ENCODE measurements at regions not wholly inside any gene's neighbourhood (a gene's known extent, or its start where the extent isn't known, plus 50 kb on each side); places are given as distances from the start of the nearest gene placed in this dataset.

- DNase-seq (ENCODE audit: low read depth in 2 of 2), result no peak
Measured at GRCh38 chr22:49045276-49045675, 782.4 kb downstream of the BRD1 start.

DNA sequence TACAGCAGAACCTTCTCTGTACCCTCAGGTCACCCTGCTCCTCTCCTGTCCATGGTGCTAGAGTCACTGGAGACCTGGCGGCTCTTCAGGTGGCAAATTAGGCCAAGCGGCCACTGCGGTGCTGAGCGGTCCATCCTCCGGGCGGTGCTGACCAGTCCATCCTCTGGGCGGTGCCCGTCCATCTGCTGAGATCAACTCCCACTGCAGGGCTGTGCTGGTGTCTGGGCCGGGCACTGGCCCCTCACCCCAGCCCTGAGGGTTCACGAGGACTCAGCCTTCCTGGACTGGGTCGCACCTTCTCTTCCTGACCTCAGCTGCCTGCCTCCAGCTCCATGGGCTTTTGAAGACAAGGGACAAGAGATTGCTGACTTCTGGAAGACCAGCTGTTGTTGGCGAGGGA, 782.9 kb downstream of the BRD1 start:
- DNase-seq (ENCODE audit: low read depth in 2 of 2), result no peak

GRCh38 chr22:49044091-49044490, 783.6 kb downstream of the BRD1 start:
- DNase-seq (ENCODE audit: low read depth in 2 of 2), result no peak

DNA sequence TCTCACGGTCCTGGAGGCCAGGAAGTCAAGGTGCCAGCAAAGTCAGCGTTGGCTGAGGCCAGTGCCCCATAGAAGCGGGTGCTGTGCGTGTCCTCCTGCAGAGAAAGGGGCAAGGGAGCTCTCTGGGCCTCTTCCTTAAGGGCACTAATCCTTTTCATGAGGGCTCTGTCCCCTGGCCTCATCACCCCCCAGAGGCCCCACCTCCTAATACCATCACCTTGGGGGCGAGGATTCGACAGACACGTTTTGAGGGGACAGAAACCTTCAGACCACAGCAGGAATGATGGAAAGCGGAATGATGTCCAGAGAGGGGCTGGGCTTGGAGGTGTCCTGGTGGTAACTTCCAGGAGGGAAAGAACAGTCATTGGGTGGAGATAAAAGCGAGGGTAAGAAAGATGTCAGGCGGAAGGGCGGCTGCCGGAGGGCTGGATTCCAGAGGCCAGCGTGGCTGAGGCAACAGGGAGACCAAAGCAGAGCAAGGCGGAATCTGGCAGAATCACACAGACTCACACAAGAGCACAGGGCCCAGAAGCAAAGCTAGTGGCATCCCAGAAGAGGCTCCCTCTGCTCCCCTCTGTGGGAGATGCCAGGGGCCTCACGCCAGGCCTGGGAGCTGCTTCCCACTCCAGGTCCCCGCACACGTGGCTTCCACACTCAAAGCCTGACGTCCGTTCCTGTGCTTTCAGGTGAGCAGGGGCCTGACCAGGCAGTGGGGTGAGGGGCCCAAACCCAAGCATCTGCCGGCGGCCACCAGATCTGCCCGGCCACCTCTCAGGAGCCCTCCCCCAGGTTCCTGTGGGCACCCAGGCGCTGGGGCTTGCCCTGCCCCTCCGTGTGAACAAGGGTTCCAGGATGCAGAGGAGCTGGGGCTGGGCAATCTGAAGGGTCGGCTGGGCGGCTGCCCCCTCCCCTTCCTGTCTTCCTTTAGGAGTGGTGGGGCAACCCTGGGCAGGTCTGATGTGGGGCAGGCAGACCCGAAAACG, 784.5 kb downstream of the BRD1 start:
- no peak for DNase-seq (ENCODE audit: low read depth in 2 of 2)

DNA sequence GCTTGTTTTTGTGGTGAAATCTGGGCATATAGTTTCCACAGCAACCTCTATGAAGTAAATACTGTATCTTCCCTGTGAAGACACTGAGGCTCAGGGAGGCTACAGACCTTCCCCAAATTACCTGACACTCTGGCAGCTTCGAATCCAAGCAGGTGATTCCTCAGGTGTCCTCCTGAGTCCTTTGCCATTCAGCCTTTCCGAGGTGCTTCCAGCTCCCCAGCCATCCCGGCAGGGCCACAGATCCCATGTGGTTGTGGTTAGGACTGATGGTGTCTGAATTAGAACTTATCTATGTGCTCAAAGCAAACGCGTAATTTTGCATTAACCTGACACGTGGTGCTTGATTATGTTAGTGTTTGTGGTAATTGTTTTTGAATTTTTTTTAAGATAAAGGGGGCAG, 785.6 kb downstream of the BRD1 start:
- no peak for DNase-seq (ENCODE audit: low read depth in 2 of 2)

DNA sequence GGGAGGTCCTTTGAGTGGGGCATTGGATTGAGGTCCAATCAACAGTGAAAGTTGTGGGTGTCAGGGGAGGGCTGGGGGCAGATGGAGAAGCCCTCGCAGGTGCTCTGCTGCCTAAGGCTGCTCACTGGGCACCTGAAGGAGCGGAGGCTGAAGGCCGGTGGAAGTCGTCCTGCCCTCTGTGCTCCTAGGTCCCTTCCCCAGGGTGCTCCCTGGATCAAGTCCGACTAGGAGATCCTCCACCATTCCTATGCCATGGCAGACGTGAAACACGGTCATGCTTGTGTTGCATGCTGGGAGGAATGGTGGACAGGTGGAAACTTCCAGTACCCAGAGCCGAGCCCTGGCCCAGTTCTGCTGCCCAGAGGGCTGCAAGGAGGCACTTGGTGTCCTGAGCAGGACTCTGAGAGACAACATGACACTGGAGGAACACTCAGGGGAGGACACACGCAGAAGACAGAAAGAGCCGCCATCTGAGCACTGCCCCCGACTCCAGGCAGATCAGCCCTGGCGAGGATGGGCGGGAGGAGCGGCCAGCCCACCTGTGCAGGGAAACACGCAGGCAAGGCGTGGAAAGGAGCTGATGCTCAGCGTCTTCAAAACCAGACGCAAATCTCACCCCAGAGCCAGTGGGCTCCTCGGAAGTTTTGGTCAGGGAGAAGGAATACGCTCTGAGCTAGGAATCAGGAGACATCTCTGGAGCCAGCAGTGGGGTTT, 786.8 kb downstream of the BRD1 start:
- DNase-seq (ENCODE audit: low read depth in 2 of 2), result no peak

DNA sequence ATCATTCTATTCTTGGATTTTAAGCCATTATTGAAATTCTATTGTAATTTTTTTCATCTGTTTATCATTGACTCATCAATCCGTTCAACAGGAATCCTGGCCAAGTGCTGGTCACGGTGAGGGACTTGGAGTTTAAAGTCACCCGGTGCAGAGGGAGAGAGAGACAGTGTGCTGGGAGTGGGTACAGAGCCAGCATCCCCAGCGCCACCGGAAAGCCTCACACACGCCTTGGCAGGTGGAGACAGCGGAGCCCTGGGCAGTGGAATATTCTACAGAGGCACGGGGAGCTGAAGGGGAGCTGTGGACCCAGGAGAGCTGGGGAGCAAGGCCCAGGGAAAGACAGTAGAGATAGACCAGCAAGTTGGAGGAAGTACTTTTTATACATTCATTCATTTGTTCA, 787.6 kb downstream of the BRD1 start:
- DNase-seq (ENCODE audit: low read depth in 2 of 2), result no peak

- no peak for DNase-seq (ENCODE audit: low read depth in 2 of 2)
Measured at GRCh38 chr22:49039625-49040024, 788.0 kb downstream of the BRD1 start.

DNA sequence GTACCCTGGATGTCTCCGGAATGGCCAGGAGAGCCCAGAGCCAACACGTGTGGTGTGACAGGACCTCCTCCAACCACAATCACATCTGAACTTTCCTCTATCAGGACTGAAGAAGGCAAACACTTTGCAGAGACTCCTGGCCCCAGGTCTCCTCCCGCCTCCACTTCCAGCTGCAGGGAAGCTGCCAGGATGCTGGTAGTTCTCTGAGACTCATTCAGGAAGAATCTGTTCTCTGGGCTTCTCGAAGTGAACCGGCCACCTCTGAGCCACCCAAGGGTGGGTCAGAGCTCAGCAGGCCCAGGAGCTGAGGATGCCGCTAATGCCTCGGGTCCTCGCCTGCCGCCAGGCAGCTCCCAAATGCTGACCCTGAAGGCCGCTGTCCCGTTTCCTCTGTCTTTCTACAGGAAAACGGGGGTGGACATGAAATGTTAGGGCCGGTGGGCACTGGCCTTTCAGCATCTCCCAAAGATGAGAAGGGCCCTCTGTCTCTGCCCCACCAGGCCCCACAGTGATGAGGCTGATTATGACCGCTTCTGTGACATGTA, 789.9 kb downstream of the BRD1 start:
- DNase-seq (ENCODE audit: low read depth in 2 of 2), result no peak

- no peak for DNase-seq (ENCODE audit: low read depth in 2 of 2)
Measured at GRCh38 chr22:49036513-49036912, 791.2 kb downstream of the BRD1 start.

DNA sequence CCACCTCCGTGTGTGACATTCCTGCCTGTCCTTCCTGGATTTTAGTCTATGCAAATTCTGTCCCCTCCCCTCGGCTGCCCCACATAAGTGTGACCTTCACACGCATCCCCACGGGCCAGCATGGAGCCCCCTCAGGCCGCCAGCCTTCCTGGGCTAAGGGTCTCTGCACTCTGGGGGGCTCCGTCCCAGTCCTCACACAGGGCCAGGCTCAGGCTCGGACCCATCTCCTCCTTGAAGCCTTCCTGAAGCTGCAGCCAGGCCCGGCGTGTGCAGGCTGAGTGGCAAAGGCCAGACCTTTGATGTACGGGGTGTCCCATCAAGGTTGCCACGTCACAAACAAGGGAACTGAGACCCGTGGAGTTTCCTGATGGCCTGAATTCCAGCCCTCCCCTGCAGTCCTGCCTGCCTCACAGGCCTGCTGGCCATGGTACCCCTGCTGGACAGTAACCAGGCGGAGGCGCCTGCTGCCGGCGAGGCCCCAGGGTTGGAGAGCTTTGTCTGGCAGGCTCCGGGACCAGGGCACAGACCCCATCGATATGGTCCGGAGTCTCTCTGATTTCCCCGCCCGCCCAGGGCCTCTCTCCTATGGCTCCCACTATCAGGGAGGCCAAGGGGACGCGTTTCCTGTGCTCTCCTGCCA, 791.7 kb downstream of the BRD1 start:
- DNase-seq (ENCODE audit: low read depth in 2 of 2), result no peak

DNA sequence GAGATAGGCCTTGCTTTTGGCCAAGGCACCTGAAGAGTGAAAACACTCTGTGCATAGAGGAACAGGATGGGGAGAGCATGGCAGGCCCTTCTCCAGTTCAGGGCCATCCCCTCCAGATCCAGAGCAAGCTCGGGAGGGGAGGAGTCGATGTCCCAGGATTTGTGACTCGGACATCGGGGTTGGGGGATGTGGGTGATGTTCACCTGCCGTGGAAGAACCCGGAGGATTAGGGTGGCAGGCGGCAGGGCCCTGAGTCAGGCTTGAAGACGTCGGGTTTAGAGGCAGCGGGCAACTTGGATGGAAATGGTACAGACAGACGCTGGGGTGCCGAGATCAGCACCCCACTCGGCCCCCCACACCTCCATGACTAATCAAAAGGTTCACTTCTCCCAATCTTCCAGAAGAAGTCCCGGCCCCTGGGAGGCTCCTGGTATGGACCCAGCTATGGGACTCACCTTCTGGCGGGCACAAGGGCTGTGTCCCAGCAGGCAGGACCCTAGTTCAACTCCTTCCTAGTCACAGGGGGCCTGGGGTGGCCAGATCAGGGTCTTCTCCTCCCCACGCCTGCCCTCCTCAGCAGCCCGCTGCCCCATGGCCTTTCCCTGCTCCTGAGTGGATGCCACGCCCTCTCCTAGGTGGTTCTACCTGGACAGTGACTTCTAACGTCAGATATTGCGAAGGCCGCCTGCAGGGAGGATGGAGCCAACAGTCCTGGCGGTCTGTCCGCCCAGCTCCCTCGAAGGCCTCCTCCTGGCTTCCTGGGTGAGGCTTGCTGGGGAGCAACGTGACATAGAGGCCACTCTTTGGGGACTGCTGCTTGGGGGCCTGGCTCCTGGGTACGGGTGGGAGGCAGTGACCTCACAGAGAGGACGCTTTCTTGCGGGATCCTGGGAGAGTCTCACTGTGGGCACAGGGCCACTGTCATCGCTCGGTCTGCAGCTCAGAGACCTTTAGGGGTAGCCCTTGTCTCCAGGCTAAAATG, 792.5 kb downstream of the BRD1 start:
- DNase-seq (ENCODE audit: low read depth in 2 of 2), result no peak

DNA sequence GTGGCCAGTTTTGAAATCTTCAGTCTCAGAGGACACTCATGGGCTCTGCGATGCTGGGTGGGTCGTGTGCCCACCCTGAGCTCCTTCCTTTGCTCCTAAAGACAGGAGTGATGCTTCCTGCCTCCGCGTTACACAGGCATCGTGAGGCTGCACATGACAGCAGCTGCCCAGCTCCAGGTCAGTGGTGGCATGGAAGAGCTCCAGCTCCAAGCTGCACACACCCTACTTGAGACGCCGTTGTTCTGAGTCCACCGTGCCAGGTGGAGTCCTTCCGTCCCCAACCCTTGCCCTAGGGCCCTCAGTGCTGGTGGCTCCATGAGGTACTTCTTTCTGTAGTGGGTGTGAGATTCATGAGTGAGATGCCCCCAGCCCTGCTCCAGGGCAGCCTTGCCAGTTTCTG, 794.1 kb downstream of the BRD1 start:
- DNase-seq (ENCODE audit: low read depth in 2 of 2), result no peak

DNA sequence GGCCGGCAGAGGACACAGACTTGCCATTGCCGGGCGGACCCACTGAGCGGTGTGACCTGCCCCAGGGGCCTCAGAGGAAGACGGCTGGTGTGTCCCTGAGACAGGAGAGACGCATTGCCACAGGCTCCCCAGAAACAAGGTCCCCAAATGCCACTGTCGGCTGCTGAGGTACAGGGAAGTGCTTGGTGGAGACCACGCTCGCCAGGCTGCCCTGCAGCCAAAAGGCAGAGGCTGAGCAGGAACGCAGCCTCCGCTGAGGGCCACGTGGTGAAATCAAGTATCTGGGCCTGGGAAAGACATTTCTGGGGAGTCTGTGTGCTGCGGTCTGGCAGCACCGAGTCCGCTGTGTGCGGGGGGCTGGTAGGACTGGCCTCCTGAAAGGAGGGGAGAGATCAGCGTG, 794.9 kb downstream of the BRD1 start:
- DNase-seq (ENCODE audit: low read depth in 2 of 2), result no peak

- no peak for DNase-seq (ENCODE audit: low read depth in 2 of 2)
Measured at GRCh38 chr22:49031746-49032330, 795.8 kb downstream of the BRD1 start.

DNA sequence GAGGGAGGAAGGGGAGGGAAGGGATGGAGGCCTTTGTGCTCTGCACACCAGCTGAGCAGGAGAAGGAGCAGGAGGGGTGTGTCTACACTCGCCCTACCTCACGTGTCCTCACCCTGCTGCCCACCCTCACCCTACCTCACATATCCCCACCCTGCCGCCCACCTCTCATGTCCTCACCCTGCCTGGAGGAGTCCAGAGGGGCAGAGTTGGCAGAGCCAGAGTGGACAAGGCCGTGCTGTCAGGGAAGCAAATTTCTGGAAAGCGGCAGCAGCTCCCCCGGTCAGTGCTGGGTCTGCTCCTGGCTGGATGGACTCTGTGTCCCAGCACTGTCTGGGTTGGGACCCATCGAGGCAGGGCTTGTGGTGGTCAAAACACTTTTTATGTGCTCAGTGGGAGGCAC, 799.6 kb downstream of the BRD1 start:
- DNase-seq (ENCODE audit: low read depth in 2 of 2), result no peak

- DNase-seq (ENCODE audit: low read depth in 2 of 2), result no peak
Measured at GRCh38 chr22:49027368-49027670, 800.4 kb downstream of the BRD1 start.

DNA sequence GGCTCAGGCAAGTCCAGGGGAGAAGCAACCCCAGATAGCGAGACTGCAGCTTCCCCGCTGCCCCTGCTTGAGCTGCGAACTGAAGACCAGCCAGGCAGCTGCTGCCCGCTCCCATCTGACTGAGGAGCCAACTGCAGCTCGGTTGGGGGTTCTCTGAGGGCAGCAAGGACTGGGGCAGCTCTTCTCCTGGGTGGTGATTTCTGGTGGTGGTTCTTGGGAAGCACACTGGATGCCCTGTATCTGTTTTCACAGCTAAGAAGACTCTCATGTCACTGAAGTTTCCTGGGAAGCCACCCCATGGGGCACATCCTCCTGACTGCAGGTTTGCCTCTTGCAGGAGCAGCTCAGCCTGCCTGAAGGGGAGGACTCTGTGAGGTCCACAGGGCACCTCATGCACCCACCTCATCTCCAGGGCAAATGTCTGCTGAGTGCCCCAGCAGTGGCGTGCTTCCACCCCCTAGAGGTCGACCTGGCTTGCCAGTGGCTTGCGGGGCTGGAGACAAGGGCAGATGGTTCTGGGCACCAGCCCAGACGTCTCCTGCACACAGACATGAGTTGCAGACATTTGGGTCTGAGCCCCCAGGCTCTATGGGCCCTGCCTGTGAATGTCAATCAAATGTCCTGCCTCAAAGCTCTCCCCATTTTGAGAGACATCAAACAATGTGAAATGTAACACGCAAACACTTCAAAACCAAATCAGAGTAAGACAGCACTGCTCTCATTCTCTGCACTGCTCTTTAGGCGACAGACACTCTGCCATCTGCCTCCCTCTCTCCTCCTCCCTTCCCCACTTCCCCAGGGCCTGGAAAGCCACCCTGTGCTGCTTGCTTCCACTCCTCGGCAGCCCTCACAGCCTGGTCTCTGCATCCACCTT, 800.9 kb downstream of the BRD1 start:
- DNase-seq (ENCODE audit: low read depth in 2 of 2), result no peak

DNA sequence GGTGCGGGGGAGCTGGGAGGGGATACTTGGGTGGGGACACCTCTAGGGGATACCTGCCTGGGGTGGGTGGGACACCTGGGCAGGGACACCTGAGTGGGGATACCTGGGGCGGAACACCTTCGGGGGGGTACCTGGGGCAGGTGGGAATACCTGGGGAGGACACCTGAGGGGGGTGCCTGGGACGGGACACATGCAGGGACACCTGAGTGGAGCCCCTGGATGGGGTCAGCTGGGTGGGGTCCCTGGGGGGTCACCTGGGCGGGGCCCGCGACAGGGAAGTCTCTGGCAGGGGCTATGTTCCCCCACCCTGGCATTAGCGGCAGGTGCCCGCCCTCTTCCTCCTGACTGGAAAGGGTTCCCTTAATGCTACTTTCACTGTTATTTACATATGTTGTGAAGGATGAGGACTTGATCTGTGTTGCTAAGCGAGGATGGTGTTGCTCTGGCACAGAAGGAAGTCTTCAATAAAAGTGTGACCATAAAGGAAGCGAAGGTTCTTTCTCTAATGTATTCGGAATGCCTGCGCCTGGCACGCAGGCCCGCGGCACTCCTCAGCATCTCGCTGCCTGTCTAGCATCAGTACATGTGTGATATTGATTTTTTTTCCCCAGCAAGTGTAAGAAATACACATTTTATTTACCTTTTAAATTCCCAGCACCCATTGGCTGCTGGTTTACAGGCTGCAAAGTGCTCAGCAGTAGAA, 801.7 kb downstream of the BRD1 start:
- no peak for DNase-seq (ENCODE audit: low read depth in 2 of 2)

Measured in dermis microvascular lymphatic vessel endothelial cell (primary cell).